ENCODE measurements at regions not wholly inside any gene's neighbourhood (a gene's known extent, or its start where the extent isn't known, plus 50 kb on each side); places are given as distances from the start of the nearest gene placed in this dataset.

- TF ChIP-seq CTCF (IDR thresholded peaks at IDR 0.05 in 8 of 11, conservative IDR thresholded peaks at IDR 0.05 in 3 of 11) (no peak), POLR2A (IDR thresholded peaks at IDR 0.05) (no peak)
Observed at GRCh38 chr10:108735380-108735779, 1187.9 kb downstream of the XPNPEP1 start.

All from spleen (tissue), 7 donors.